ENCODE measurements at regions not wholly inside any gene's neighbourhood (a gene's known extent, or its start where the extent isn't known, plus 50 kb on each side); places are given as distances from the start of the nearest gene placed in this dataset.

- TF ChIP-seq EZH2phosphoT487 (IDR thresholded peaks at IDR 0.05; ENCODE audit: borderline replicate concordance, low read length), result no peak
- TF ChIP-seq CTCF (conservative IDR thresholded peaks at IDR 0.05; ENCODE audit: low read depth, low read length), result no peak
Measured at GRCh38 chr6:15978426-15978825, 150.5 kb upstream of the MYLIP start.
